K562 (cell line): ENCODE measurements at regions not wholly inside any gene's neighbourhood (a gene's known extent, or its start where the extent isn't known, plus 50 kb on each side); places are given as distances from the start of the nearest gene placed in this dataset.

Experiments used
- NCOA4 ChIP-seq: fragments of 450-650 bp; IDR thresholded peaks from 2 replicates; pipeline ENCODE4 v1.6.1; 2018; ENCODE audit warnings: mild to moderate bottlenecking; ENCODE audit not compliant: partially characterized antibody
- NELFE ChIP-seq: IDR thresholded peaks from 2 replicates; pipeline ENCODE4 v1.6.1; 2011; ENCODE audit warnings: mild to moderate bottlenecking; ENCODE audit not compliant: insufficient read depth, insufficient read length
- ZNF586 ChIP-seq: fragments of 450-650 bp; formaldehyde crosslinking; conservative IDR thresholded peaks from 2 replicates; pipeline ENCODE4 v1.4.0; 2020; ENCODE audit warnings: mild to moderate bottlenecking, moderate library complexity
- ZNF644 ChIP-seq: fragments of 200-800 bp; sonication (Bioruptor generic); IDR thresholded peaks from 2 replicates; pipeline ENCODE4 v1.6.1; 2016; ENCODE audit warnings: low read depth, missing genetic modification characterization, missing compliant biosample characterization
- TF ChIP-seq, protein P1 (sequence below): fragments of 250-450 bp; sonication (Bioruptor Pico); IDR thresholded peaks from 2 replicates; pipeline ENCODE4 v1.4.0; 2020; ENCODE audit warnings: mild to moderate bottlenecking
- TF ChIP-seq, protein P2 (sequence below), 2 experiments: fragments of 450-650 bp; IDR thresholded peaks; 2 replicates each; pipeline ENCODE4 v1.6.1; 2018; ENCODE audit warnings: mild to moderate bottlenecking in 2 of 2, low read depth in 1 of 2; ENCODE audit not compliant: partially characterized antibody in 2 of 2
- TF ChIP-seq, protein P3 (sequence below): sonication (generic); formaldehyde crosslinking; IDR thresholded peaks from 2 replicates; pipeline ENCODE4 v1.8.0; 2022; ENCODE audit warnings: mild to moderate bottlenecking, missing genetic modification reagents

DNA sequence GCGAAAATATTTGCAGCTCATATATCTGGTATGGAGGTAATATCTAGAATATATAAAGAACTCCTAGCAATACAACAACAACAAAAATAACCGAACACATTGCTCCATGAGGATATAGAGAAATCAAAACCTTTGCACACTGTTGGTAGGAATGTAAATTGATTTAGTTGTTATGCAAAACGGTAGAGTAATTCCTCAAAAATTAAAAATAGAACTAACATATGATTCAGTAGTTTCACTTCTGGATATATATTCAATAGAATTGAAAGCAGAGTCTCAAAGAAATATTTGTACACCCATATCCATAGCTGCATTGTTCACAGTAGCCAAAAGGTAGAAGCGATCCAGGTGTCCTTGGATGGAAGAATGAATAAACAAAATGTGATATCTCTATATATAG, 203.0 kb upstream of the CNKSR2 start (continued):
- TF ChIP-seq ZNF586 (CRISPR knock-in tag) (no peak), ZNF644 (tag) (no peak), NELFE (no peak), NCOA4 (no peak)
- TF ChIP-seq, protein P1, sequence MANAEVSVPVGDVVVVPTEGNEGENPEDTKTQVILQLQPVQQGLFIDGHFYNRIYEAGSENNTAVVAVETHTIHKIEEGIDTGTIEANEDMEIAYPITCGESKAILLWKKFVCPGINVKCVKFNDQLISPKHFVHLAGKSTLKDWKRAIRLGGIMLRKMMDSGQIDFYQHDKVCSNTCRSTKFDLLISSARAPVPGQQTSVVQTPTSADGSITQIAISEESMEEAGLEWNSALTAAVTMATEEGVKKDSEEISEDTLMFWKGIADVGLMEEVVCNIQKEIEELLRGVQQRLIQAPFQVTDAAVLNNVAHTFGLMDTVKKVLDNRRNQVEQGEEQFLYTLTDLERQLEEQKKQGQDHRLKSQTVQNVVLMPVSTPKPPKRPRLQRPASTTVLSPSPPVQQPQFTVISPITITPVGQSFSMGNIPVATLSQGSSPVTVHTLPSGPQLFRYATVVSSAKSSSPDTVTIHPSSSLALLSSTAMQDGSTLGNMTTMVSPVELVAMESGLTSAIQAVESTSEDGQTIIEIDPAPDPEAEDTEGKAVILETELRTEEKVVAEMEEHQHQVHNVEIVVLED, result no peak
- TF ChIP-seq, protein P2, sequence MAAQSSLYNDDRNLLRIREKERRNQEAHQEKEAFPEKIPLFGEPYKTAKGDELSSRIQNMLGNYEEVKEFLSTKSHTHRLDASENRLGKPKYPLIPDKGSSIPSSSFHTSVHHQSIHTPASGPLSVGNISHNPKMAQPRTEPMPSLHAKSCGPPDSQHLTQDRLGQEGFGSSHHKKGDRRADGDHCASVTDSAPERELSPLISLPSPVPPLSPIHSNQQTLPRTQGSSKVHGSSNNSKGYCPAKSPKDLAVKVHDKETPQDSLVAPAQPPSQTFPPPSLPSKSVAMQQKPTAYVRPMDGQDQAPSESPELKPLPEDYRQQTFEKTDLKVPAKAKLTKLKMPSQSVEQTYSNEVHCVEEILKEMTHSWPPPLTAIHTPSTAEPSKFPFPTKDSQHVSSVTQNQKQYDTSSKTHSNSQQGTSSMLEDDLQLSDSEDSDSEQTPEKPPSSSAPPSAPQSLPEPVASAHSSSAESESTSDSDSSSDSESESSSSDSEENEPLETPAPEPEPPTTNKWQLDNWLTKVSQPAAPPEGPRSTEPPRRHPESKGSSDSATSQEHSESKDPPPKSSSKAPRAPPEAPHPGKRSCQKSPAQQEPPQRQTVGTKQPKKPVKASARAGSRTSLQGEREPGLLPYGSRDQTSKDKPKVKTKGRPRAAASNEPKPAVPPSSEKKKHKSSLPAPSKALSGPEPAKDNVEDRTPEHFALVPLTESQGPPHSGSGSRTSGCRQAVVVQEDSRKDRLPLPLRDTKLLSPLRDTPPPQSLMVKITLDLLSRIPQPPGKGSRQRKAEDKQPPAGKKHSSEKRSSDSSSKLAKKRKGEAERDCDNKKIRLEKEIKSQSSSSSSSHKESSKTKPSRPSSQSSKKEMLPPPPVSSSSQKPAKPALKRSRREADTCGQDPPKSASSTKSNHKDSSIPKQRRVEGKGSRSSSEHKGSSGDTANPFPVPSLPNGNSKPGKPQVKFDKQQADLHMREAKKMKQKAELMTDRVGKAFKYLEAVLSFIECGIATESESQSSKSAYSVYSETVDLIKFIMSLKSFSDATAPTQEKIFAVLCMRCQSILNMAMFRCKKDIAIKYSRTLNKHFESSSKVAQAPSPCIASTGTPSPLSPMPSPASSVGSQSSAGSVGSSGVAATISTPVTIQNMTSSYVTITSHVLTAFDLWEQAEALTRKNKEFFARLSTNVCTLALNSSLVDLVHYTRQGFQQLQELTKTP (IDR thresholded peaks at IDR 0.05; ENCODE audit: low read depth in 1 of 2, partially characterized antibody in 2 of 2), result no peak
- TF ChIP-seq, protein P3, sequence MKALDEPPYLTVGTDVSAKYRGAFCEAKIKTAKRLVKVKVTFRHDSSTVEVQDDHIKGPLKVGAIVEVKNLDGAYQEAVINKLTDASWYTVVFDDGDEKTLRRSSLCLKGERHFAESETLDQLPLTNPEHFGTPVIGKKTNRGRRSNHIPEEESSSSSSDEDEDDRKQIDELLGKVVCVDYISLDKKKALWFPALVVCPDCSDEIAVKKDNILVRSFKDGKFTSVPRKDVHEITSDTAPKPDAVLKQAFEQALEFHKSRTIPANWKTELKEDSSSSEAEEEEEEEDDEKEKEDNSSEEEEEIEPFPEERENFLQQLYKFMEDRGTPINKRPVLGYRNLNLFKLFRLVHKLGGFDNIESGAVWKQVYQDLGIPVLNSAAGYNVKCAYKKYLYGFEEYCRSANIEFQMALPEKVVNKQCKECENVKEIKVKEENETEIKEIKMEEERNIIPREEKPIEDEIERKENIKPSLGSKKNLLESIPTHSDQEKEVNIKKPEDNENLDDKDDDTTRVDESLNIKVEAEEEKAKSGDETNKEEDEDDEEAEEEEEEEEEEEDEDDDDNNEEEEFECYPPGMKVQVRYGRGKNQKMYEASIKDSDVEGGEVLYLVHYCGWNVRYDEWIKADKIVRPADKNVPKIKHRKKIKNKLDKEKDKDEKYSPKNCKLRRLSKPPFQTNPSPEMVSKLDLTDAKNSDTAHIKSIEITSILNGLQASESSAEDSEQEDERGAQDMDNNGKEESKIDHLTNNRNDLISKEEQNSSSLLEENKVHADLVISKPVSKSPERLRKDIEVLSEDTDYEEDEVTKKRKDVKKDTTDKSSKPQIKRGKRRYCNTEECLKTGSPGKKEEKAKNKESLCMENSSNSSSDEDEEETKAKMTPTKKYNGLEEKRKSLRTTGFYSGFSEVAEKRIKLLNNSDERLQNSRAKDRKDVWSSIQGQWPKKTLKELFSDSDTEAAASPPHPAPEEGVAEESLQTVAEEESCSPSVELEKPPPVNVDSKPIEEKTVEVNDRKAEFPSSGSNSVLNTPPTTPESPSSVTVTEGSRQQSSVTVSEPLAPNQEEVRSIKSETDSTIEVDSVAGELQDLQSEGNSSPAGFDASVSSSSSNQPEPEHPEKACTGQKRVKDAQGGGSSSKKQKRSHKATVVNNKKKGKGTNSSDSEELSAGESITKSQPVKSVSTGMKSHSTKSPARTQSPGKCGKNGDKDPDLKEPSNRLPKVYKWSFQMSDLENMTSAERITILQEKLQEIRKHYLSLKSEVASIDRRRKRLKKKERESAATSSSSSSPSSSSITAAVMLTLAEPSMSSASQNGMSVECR (CRISPR knock-in tag), result no peak
